Renal cortical epithelial cell (primary cell): ENCODE measurements at regions not wholly inside any gene's neighbourhood (a gene's known extent, or its start where the extent isn't known, plus 50 kb on each side); places are given as distances from the start of the nearest gene placed in this dataset.
"Not testable (repeated sequence)": the region's sequence is repeated elsewhere in the genome, so short reads cannot be mapped to it uniquely, and the experiment has no call there.

ENCODE experiments used
- DNase-seq: peaks from one replicate; pipeline ENCODE4 v3.0.0-alpha.2; 2011; ENCODE audit warnings: low read depth

DNA sequence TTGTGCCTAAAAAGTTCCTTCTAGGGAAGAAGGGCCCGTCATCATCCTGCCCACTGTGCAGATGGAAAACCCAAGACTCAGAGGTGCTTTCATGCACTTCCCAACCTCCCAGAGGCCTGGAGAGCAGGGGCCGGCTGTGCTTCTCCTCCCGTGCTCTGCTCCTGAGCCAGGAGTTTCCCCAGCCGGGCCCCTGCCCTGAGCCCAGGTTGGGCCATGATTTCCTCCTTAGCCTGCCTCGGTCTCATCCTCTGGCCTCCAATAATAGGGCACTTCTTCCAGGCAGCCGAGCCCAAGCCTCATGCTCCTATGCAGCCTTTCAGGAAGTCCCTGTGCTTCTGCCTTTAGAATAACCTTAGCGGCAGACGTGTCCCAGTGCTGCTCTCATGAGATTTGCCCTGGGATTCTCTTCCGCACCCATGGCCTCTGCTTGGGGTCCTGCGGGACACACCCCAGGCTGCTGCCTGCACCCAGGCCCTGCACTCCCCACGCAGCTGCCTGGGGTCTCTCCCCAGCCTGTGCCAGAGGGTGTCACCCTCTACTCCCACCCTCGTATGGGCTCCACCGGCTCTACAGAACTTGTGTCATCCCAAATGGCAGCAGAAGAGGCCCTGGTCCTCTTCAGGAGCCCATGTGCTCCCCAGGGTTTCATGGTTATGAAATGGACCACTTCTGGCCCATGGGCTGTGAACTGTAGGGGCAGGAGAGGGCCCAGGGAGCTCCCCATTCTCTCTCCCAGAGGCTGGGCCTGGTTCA is 359.3 kb downstream of the ADGRD1 start:
- DNase-seq, result no peak

DNA sequence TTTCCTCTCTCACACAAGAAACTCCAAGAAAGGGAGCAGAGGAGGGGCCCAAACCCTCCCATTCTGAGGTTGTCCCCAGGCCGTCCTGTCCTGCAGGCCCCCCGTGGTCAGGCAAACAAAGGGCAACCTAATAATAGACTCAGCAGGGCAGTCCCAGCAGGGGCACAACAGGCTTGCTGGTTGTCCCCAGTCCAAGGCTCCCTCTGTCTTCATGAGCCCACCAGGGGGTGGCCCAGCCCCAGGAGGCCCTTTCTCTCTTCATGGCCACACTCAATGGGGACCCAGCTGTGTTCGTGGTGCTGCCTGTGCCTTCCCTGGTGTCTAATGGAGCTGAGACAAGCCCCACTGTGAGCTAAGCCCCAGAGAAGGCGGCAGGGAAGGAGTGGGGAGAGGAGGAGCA is 359.9 kb downstream of the ADGRD1 start:
- no peak for DNase-seq

DNA sequence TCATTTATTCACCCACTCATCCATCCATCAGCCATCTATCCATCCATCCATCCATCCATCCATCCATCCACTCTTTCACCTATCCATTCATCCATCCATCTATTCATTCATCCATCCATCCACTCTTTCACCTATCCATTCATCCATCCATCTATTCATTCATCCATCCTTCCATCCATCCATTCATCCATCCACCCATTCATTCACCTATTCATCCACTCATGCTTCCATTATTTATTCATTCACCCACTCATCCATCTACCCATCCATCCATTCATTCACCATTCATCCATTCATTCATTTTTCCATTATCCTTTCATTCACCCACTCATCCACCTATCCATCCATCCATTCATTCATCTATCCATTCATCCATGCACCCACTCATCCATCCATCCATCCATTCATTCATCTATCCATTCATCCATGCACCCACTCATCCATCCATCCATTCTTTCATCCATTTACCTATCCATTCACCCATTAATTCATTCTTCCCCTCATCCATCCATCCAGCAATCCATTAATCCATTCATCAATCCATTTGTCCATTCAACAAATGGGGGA is 360.9 kb downstream of the ADGRD1 start:
- DNase-seq, result no peak

DNA sequence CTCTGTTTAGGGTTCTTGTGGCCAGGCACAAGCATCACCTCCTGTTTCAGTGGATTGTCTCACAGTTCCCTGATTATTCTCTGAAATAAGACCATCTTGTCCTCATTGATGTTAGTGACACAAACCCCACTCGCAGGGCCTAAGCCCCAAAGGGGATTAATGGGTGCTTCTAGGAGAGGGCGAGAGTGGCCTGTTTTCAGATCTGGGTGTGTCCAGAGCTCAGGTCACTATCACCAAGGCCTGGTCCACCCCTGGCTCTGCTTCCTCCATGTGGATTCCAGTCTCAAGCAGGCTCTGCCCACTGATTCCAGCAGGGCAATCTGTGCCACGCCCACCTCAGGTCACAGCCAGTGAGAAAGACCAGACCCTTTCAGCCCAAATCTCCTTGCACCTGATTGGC is 361.9 kb downstream of the ADGRD1 start:
- DNase-seq, result no peak

DNA sequence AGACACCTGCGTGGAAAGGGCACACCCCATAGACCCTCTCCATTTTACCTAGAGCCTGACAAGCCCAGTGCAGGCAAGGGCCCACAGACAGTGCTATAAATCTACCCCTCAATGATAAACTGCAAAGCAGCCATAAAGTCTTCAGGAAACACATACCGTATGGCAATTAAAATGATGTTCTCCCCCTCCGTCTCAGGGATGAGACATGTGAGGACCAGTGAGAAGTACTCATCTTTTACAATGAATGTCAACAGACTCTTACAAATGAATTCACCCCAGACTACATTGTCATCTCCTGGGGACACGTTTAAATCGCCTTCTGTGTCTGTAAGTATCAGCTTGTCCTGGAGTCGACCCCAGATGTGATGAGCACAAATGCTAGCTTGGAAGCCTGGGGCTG is 362.7 kb downstream of the ADGRD1 start:
- no peak for DNase-seq

DNA sequence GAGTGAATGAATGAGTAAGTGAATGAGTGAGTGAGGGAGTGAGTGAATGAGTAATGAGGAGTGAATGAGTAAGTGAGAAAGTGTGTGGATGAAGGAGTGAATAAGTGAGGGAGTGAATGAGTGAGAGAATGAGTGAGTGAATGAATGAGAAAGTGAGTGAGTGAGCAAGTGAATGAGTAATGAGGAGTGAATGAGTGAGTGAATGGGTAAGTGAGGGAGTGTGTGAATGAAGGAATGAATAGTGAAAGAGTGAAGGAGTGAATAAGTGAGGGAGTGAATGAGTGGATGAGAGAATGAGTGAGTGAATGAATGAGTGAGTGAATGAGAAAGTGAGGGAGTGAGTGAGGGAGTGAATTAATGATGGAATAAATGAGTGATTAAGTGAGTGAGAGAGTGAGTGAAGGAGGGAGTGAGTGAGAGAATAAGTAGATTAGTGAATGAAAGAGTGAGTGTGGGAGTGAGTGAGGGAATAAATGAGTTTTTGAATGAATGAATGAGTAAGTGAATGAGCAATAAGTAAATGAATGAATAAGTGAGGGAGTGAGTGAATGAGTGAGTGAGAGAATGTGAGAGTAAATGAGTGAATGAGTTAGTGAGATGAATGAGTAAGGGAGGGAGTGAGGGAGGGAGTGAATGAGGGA is 364.5 kb downstream of the ADGRD1 start:
- no peak for DNase-seq

DNA sequence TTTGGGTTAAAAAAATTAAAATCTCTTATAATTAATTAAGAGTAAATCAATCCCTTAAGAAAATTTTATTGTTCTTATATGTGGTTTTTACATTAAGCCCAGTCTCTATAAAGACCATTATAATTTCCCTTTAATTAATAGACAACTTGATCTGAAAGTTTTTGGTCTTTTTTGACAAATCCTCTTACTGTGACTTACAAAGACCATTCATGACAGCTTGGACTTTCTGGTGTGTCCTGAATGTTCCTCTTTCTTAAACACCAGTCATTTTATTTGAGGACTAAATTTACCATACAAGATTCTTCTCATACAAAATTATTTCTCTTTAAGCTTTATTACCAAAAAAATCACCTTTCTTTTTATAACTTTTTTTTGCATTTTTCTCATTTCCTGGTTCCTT is 368.3 kb downstream of the ADGRD1 start:
- DNase-seq, result no peak

DNA sequence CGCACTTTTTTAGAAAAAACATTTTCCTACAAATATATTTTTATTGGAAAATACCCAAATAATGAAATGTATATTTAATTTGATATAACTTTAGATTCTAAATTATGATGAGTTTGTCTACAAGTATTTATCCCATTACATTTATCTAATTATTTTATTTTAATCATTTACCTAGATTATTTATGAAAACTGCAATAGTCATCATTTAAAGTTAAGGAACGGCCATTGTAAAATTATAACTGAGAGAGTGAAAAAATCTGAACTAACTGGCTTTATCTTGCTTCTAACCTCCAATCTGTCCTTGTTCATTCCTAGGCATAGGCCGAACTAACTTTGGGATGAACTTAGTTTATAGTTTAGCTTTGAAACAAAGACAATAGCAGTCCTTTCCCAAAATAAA is 368.8 kb downstream of the ADGRD1 start:
- DNase-seq, result not testable (repeated sequence)

DNA sequence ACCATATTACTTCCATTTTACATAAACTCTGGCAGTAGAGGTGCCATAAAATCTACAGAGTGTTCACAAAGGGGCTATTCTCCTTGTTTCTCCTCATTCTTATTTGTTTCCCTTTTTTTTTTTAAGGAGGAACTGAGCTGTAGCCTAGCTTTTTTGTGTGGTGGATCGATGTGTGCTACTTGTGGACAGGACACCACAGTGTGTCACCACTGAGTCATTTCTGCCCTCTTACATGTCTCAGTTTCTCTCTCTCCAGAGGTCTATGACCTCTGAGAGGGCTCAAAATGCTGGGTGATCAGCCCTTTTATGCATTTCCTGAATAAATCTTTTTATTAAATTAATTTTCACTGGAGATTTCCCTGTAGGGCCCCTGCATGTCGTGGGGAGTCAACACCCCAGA is 370.2 kb downstream of the ADGRD1 start:
- DNase-seq, result no peak

DNA sequence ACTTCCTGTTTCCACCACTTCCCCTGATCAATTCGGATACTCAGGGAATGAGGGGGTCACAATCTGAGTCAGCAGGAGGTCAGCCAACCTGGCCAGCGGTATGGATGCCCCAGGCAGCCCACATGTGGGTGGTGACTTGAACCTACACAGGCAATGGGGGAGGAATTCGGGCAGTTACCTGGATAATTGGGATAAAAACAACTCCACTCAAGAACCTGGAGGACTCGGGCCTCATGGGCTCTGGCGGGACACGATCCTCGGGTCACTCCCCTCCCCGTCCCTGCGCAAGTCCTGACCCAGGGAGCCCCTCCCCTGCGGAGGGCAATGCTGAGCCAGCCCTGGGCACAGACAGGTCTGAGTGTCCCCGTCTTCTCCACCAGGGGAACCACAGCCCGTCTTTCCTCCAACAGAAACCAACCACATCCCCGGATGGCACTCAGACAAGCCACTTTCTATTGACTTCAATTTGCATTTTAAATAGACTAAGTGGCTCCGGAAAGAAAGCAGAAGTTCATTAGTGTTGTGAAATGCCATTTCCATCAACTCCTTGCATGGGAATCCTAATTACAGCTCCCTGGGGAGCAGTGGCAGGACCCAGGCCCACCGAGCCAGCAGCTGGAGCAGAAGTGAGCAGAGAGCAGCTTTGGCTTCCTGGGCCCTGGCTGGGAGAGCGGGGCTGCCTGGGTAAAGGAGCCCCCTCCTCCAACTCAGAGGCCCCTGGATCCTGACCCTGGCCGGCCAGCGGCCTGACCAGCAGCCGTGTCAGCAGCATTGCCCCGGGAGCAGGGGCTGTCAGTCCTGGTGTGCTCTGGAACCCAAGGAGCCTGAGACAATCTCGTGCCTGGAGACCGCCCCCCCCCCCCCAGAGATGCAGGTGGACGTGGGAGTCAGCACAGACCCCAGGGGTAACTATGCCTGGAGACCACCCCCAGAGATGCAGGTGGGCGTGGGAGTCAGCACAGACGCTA is 374.1 kb downstream of the ADGRD1 start:
- DNase-seq, result no peak

DNA sequence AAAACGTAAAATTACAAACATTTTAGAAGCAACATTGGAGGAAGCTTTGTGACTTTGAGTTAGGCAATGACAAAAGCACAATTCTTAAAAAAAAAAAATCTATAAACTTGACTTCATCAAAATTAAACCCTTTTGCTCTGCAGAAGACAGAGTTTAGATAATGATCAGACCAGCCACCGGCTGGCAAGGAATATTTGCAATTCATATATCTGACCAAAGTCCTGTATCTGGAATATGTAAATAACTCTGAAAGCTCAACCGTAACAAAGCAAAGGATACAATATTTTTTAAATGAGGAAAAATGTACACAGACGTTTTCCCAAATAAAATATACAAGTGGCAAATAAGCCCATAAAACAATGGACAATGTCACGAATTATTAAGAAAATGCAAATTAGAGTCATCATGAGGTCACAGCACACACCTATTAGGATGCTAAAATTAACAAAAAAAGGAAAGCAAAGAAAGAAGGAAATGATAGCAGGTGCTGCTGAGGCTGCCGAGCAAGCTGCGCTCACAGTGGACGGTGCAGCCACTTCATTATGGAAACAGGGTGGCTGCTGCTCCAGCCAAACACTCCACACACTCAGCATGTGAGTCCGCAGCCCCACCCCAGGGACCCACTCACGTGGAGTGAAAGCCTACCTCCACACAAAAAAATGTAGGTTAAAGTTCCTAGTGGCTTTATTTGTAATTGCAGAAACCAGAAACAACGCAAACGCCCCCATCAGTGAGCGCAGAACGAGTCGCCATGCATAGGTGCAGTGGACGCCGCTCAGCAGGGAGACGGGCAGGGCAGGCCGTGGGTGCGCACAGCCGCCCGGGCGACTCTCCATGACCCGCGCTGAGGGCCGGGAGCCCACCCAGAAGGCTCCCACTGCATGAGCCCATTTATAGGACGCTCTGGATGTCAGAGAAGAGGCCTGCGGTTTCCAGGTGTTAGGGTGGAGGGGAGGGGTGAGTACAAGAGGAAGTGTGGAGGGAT is 375.4 kb downstream of the ADGRD1 start:
- not testable (repeated sequence) for DNase-seq

DNA sequence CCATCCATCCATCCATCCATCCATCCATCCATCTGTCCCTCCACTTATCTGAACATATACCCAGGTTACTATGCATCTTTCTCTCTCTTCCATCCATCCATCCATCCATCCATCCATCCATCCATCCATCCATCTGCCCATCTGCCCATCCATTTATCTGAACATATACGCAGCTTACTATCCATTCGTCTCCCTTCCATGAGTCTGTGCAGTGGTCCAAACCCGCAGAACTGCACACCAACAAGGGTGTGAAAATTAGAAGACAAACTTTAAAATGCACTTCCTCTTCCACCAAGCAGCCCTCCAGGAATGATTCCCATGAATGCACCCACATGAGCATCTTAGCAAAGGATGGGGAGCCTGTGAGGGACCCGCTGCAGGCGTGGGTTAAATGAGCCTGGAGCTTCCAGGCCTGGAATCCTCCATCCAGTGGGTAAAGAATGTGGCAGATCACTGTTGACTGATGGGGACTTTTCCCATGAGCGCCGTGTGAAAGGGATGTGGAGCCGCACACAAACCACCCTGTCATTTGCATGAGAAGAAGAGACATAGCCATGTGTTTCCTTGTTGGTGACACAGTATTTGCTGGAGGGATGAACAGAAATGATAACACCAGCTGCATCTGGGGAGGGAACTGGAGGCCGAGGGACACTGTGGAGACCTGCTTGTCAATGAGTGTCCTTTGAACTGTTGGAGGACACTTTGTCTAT is 376.6 kb downstream of the ADGRD1 start:
- no peak for DNase-seq

DNA sequence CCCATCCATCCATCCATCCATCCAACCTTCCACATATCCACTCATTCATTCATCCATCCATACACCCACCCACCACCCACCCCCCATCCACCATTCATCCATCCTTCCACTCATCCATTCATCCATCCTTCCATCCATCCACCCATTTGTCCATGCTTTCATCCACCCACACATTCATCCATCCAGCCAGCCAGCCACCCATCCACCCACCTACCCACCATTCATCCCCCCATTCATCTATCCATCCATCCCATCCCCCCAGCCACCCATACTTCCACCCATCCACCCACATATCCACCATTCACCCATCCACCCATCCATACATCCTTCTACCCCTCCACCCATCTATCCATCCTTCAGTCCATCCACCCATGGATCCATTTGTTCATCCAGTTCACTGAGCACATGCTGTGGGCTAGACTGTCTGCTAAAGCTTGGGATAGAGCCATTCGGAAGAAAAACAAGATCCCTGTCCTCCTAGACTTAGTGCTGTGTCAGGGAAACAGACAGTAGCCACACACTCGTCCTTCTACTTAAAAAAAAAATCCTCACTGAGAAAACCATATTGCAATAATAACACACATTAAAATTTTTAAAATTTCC is 377.5 kb downstream of the ADGRD1 start:
- no peak for DNase-seq

DNA sequence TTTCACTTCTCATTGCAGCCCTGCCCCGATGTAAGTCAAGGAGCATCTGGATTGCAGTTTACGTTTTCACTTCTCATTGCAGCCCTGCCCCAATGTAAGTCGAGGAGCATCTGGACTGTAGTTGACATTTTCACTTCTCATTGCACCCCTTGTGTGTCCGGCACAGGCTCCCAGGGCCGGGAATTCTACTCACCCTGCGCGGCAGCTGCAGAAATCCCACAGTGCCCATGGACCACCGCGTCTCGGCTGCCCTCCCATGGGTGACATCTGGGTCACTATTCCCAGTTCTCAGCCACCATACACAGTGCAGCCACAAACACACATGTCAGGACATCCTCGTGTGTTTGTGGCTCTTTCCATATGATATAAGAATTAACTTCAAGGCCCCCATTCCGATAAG is 378.5 kb downstream of the ADGRD1 start:
- DNase-seq, result no peak

DNA sequence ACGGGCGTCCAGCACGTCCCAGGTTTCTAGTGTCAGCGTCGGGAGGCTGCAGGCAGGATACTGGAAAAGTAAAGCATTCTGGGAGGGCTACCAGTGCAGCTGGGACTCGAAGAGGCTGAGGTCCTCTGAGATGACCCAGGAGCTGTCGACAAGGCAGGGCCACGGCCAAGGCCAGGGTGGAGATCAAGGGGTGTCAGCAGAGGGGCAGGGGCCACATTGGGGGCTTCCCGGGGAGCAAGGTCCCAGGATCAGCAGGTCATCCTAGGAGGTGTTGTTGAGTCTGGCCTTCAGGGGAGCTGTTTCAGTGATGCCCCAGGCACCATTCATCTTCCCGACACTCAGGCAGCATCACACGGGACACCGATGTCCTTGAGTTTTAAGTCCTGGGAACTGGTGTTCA is 377.8 kb upstream of the SFSWAP start:
- no peak for DNase-seq

DNA sequence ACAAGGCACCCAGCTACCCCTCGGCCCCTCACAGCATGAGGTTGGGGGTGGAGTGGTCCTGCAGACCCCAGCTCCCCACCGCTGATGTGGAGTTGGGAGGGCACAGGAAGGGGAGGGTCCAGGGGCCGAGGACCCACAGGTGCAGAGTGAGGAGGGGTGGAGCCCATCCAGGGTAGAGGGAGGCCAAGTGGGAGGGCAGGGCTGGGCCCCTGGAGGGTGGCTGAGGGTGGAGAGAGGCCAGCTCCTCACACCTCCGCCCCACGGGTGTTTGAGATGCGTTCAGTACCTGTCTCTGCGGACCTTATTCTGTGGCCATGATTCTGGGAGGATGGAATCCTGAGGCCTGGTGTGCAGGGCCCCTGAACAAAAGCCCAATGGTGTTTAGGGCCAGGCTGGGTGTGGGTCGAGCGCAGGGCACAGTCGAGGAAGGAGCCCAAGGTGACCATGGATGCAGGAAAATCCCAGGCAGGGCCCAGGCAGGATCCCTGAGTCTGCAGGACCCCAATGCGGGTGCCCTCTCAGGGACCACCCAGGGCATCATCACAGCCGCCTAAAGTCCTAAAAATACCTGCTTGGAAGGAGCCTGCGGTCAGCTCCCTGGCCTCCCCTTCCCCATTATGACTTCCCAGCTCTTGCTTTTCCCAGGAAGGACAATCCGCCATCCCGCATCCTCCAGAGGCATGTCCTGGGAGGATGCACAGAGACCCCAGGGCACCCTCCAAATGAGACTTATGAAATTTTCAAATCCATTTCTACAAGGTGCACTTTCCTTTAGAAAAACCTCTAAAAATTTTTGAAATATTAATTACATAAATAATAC is 377.1 kb upstream of the SFSWAP start:
- no peak for DNase-seq

DNA sequence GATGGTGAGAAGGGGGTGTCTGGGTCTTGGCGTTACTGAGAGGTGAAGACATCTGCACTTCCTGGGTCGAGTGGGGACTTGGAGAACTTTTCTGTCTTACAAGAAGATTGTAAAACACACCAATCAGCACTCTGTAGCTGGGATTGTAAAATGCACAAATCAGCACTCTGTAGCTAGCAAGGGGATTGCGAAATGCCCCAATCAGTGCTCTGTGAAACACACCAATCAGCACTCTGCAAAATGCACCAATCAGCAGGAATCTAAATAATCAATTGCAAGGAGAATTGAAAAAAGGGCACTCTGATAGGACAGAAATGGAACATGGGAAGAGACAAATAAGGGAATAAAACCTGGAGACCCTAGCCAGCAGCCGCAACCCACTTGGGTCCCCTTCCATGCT is 376.1 kb upstream of the SFSWAP start:
- no peak for DNase-seq

DNA sequence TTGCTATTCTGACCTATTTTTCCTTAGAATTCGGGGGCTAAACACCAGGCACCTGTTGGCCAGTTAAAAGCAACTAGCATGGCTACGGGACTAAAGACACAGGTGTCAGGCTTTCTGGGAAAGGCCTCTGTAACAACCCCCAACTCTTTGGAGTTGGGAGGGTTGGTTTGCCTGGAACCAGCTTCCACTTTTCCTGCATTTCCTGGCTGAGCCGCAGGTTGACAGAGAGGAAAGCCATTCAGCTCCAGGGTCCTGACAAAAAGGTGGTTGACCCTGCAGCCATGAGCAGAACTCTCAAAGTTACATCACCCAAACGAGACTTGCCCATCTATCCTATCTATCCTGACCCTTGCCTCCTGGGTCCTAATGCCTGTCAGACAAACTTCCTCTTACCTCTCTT is 375.4 kb upstream of the SFSWAP start:
- DNase-seq, result no peak

DNA sequence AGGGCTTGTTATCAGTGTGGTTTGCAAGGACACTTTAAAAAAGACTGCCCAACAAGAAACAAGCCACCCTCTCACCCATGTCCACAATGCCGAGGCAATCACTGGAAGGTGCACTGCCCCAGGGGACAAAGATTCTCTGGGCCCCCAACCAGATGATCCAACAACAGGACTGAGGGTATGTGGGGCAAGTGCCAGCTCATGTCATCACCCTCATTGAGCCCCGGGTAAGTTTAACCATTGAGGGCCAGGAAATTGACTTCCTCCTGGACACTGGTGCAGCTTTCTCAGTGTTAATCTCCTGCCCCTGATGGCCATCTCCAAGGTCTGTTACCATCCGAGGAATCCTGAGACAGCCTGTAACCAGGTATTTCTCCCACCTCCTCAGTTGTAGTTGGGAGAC is 373.0 kb upstream of the SFSWAP start:
- DNase-seq, result not testable (repeated sequence)
